ENCODE measurements at regions not wholly inside any gene's neighbourhood (a gene's known extent, or its start where the extent isn't known, plus 50 kb on each side); places are given as distances from the start of the nearest gene placed in this dataset.

GRCh38 chr5:114206640-114207039 is 155.2 kb upstream of the KCNN2 start:
- Histone ChIP-seq H3K9me3 (no peaks in the 10 kb centered on the region), H3K36me3 (no peaks in the 10 kb centered on the region), H3K4me1 (no peaks in the 10 kb centered on the region), H3K27me3 (no peaks in the 10 kb centered on the region), H3K4me3 (no peak overlapping the region), H3K27ac (no peak overlapping the region)
- no peak for TF ChIP-seq POLR2A (IDR thresholded peaks at IDR 0.05)
- TF ChIP-seq, protein P1, sequence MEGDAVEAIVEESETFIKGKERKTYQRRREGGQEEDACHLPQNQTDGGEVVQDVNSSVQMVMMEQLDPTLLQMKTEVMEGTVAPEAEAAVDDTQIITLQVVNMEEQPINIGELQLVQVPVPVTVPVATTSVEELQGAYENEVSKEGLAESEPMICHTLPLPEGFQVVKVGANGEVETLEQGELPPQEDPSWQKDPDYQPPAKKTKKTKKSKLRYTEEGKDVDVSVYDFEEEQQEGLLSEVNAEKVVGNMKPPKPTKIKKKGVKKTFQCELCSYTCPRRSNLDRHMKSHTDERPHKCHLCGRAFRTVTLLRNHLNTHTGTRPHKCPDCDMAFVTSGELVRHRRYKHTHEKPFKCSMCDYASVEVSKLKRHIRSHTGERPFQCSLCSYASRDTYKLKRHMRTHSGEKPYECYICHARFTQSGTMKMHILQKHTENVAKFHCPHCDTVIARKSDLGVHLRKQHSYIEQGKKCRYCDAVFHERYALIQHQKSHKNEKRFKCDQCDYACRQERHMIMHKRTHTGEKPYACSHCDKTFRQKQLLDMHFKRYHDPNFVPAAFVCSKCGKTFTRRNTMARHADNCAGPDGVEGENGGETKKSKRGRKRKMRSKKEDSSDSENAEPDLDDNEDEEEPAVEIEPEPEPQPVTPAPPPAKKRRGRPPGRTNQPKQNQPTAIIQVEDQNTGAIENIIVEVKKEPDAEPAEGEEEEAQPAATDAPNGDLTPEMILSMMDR (IDR thresholded peaks at IDR 0.05), result no peak
- no peak for DNase-seq (ENCODE audit: low spot score in 2 of 2)
- intact Hi-C loops (cut with DNase I; ENCODE audit: low total_unique reads), result no loop called here

- H3K4me3 ChIP-seq, result no peak overlapping the region
- H3K9me3 ChIP-seq, result no peaks in the 10 kb centered on the region
- no peaks in the 10 kb centered on the region for H3K4me1 ChIP-seq
- DNase-seq (ENCODE audit: low spot score in 2 of 2), result no peak
- intact Hi-C loops (cut with DNase I; ENCODE audit: low total_unique reads), result no loop called here
- TF ChIP-seq, protein P1 (IDR thresholded peaks at IDR 0.05), result no peak
- no peak for TF ChIP-seq POLR2A (IDR thresholded peaks at IDR 0.05)
- TF ChIP-seq POLR2AphosphoS5 (IDR thresholded peaks at IDR 0.05), result no peak
- H3K36me3 ChIP-seq, result no peaks in the 10 kb centered on the region
- no peak overlapping the region for H3K27ac ChIP-seq
- no peaks in the 10 kb centered on the region for H3K27me3 ChIP-seq
Measured at GRCh38 chr5:114207615-114208014, 154.3 kb upstream of the KCNN2 start.

DNA sequence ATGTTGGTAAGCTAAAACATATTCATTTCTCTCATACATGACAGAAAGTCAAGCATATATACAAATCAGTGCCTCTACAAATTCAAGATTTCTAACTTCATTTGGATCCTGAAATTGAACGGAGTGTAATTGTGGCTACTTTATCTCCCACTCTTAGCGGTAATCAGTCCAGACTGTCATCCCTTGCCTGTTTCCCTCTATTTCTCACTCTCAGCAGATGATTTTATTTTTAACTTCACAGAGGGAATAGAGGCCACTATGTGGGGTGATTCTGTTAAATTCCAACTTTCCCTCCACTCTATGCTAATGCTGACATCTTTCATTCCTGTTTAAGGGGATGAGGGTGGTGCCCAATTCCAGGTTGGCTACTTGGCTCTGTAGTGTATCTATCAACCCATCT is 153.8 kb upstream of the KCNN2 start:
- H3K4me3 ChIP-seq, result no peak overlapping the region
- no peaks in the 10 kb centered on the region for H3K9me3 ChIP-seq
- H3K36me3 ChIP-seq, result no peaks in the 10 kb centered on the region
- no peak overlapping the region for H3K27ac ChIP-seq
- H3K4me1 ChIP-seq, result no peaks in the 10 kb centered on the region
- intact Hi-C loops (cut with DNase I; ENCODE audit: low total_unique reads), result no loop called here
- H3K27me3 ChIP-seq, result no peaks in the 10 kb centered on the region
- DNase-seq (ENCODE audit: low spot score in 2 of 2), result no peak
- TF ChIP-seq, protein P1 (IDR thresholded peaks at IDR 0.05), result no peak
- TF ChIP-seq POLR2A (IDR thresholded peaks at IDR 0.05) (no peak), POLR2AphosphoS5 (IDR thresholded peaks at IDR 0.05) (no peak)

DNA sequence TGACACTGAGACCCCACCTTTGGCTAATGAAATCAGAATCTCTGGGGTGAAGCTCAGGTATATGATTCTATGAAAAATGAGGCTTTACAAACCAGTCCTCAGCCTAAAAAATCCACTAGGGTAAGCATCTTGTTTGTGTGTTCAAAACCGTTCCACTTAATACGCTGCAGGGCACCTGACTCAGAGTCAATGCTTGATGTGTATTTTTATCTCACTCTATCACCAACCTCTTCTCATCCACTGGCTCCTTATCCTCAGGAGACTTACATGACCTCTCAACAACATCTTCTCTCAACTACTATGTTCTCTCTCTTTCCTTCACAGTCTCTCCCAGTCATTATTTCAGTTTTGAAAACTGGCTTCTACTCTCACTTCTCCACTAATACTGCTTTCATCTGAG is 153.3 kb upstream of the KCNN2 start:
- H3K4me1 ChIP-seq, result no peaks in the 10 kb centered on the region
- no peaks in the 10 kb centered on the region for H3K27me3 ChIP-seq
- no peak overlapping the region for H3K27ac ChIP-seq
- no peaks in the 10 kb centered on the region for H3K9me3 ChIP-seq
- intact Hi-C loops (cut with DNase I; ENCODE audit: low total_unique reads), result no loop called here
- TF ChIP-seq, protein P1 (IDR thresholded peaks at IDR 0.05), result no peak
- TF ChIP-seq POLR2AphosphoS5 (IDR thresholded peaks at IDR 0.05) (no peak), POLR2A (IDR thresholded peaks at IDR 0.05) (no peak)
- H3K36me3 ChIP-seq, result no peaks in the 10 kb centered on the region
- H3K4me3 ChIP-seq, result no peak overlapping the region
- no peak for DNase-seq (ENCODE audit: low spot score in 2 of 2)

DNA sequence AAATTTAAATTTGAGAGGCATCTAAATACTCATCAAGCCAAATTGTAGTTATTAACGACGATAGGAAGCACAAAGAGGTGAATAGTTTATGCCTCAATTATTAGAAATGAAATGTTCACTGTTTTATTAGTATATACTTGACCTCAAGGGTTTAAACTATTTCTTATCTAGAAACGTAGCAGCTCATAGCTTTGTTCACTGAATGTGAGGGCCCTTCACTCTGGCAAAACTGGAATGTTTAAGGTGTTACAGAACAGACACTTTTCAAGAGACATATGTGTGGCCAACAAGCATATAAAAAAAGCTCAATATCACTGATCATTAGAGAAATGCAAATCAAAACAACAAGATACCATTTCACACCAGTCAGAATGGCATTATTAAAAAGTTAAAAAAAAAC is 151.2 kb upstream of the KCNN2 start:
- Histone ChIP-seq H3K4me1 (no peaks in the 10 kb centered on the region), H3K9me3 (no peaks in the 10 kb centered on the region), H3K36me3 (no peaks in the 10 kb centered on the region), H3K27ac (no peak overlapping the region), H3K4me3 (no peak overlapping the region), H3K27me3 (no peaks in the 10 kb centered on the region)
- no peak for TF ChIP-seq POLR2AphosphoS5 (IDR thresholded peaks at IDR 0.05)
- no peak for TF ChIP-seq POLR2A (IDR thresholded peaks at IDR 0.05)
- TF ChIP-seq, protein P1 (IDR thresholded peaks at IDR 0.05), result no peak
- no peak for DNase-seq (ENCODE audit: low spot score in 2 of 2)
- intact Hi-C loops (cut with DNase I; ENCODE audit: low total_unique reads), result no loop called here

Measured in breast epithelium (tissue), 4 donors.